Memory B cell (primary cell): ENCODE measurements at regions not wholly inside any gene's neighbourhood (a gene's known extent, or its start where the extent isn't known, plus 50 kb on each side); places are given as distances from the start of the nearest gene placed in this dataset.

ENCODE experiments used
- ATAC-seq: fragments of 150-1000 bp; cut with Tn5 transposase; 2 replicates; pipeline ENCODE4 v1.10.0; 2021; ENCODE audit warnings: low read depth, mild to moderate bottlenecking, moderate library complexity
- DNase-seq, 2 donors: peaks; one replicate each; pipeline ENCODE4 v3.0.0; 2022; ENCODE audit warnings: low spot score in 2 of 2
- H3K27ac Mint-ChIP-seq: one replicate; pipeline ENCODE4 v1.8.0; 2022; ENCODE audit warnings: mild to moderate bottlenecking, moderate library complexity, mixed read lengths
- H3K27me3 Mint-ChIP-seq: one replicate; pipeline ENCODE4 v1.8.0; 2022; ENCODE audit warnings: mixed read lengths
- H3K36me3 Mint-ChIP-seq: one replicate; pipeline ENCODE4 v1.8.0; 2022; ENCODE audit warnings: mild to moderate bottlenecking, mixed read lengths
- H3K4me1 Mint-ChIP-seq: one replicate; pipeline ENCODE4 v1.8.0; 2022; ENCODE audit warnings: mixed read lengths
- H3K4me3 Mint-ChIP-seq: one replicate; pipeline ENCODE4 v1.8.0; 2022; ENCODE audit warnings: mild to moderate bottlenecking, moderate library complexity, mixed read lengths
- H3K9me3 Mint-ChIP-seq: one replicate; pipeline ENCODE4 v1.8.0; 2022; ENCODE audit warnings: mixed read lengths

GRCh38 chr1:184900507-184900906, 73.8 kb downstream of the NIBAN1 start:
- H3K4me3 Mint-ChIP-seq, result no peak overlapping the region

GRCh38 chr1:184896000-184896399, 78.3 kb downstream of the NIBAN1 start:
- H3K27me3 Mint-ChIP-seq, result peaks cover 3% of the 10 kb centered on the region
- H3K36me3 Mint-ChIP-seq, result peaks cover 7% of the 10 kb centered on the region
- DNase-seq (no peak), ATAC-seq (no peak)
- H3K4me1 Mint-ChIP-seq, result peaks cover 8% of the 10 kb centered on the region
- H3K4me3 Mint-ChIP-seq, result no peak overlapping the region
- peaks cover 2% of the 10 kb centered on the region for H3K9me3 Mint-ChIP-seq
- H3K27ac Mint-ChIP-seq, result no peak overlapping the region

More at GRCh38 chr1:184900507-184900906, 73.8 kb downstream of the NIBAN1 start:
- ATAC-seq, result no peak
- no peak for DNase-seq
- H3K36me3 Mint-ChIP-seq, result peaks cover 7% of the 10 kb centered on the region
- peaks cover 5% of the 10 kb centered on the region for H3K4me1 Mint-ChIP-seq
- peaks cover 2% of the 10 kb centered on the region for H3K9me3 Mint-ChIP-seq
- H3K27me3 Mint-ChIP-seq, result peaks cover 3% of the 10 kb centered on the region
- H3K27ac Mint-ChIP-seq, result no peak overlapping the region

GRCh38 chr1:184895086-184895485, 79.2 kb downstream of the NIBAN1 start:
- H3K27me3 Mint-ChIP-seq, result peaks cover 2% of the 10 kb centered on the region
- peaks cover 7% of the 10 kb centered on the region for H3K36me3 Mint-ChIP-seq
- no peak overlapping the region for H3K4me3 Mint-ChIP-seq
- H3K27ac Mint-ChIP-seq, result no peak overlapping the region
- H3K4me1 Mint-ChIP-seq, result peaks cover 13% of the 10 kb centered on the region
- DNase-seq (no peak), ATAC-seq (no peak)
- peaks cover 2% of the 10 kb centered on the region for H3K9me3 Mint-ChIP-seq

- Mint-ChIP-seq H3K27ac (no peak overlapping the region), H3K4me3 (no peak overlapping the region)
Measured at GRCh38 chr1:184893695-184894094, 80.6 kb downstream of the NIBAN1 start.

GRCh38 chr1:184892116-184892515, 82.2 kb downstream of the NIBAN1 start:
- H3K9me3 Mint-ChIP-seq, result no peaks in the 10 kb centered on the region
- no peak overlapping the region for H3K4me3 Mint-ChIP-seq
- H3K27me3 Mint-ChIP-seq, result no peaks in the 10 kb centered on the region
- no peak for ATAC-seq
- H3K27ac Mint-ChIP-seq, result peak overlapping the region; percentile 50
- DNase-seq, result no peak
- peaks cover 13% of the 10 kb centered on the region for H3K4me1 Mint-ChIP-seq
- no peaks in the 10 kb centered on the region for H3K36me3 Mint-ChIP-seq

More at GRCh38 chr1:184893695-184894094, 80.6 kb downstream of the NIBAN1 start:
- peaks cover 2% of the 10 kb centered on the region for H3K27me3 Mint-ChIP-seq
- peaks cover 2% of the 10 kb centered on the region for H3K9me3 Mint-ChIP-seq
- ATAC-seq (no peak), DNase-seq (no peak)
- H3K4me1 Mint-ChIP-seq, result peaks cover 13% of the 10 kb centered on the region
- peaks cover 7% of the 10 kb centered on the region for H3K36me3 Mint-ChIP-seq

- DNase-seq (no peak), ATAC-seq (no peak)
- Mint-ChIP-seq H3K9me3 (no peaks in the 10 kb centered on the region), H3K4me3 (no peak overlapping the region), H3K4me1 (peaks cover 13% of the 10 kb centered on the region), H3K27ac (no peak overlapping the region), H3K36me3 (no peaks in the 10 kb centered on the region), H3K27me3 (no peaks in the 10 kb centered on the region)
Measured at GRCh38 chr1:184891440-184891839, 82.9 kb downstream of the NIBAN1 start.

GRCh38 chr1:184890539-184890973, 83.8 kb downstream of the NIBAN1 start:
- Mint-ChIP-seq H3K9me3 (no peaks in the 10 kb centered on the region), H3K4me1 (peaks cover 13% of the 10 kb centered on the region), H3K27me3 (no peaks in the 10 kb centered on the region), H3K4me3 (no peak overlapping the region), H3K36me3 (no peaks in the 10 kb centered on the region), H3K27ac (peak overlapping the region; percentile 80)
- DNase-seq (no peak), ATAC-seq (no peak)

GRCh38 chr1:184889902-184890301, 84.4 kb downstream of the NIBAN1 start:
- DNase-seq (no peak), ATAC-seq (no peak)
- Mint-ChIP-seq H3K4me3 (no peak overlapping the region), H3K27ac (no peak overlapping the region), H3K4me1 (peaks cover 13% of the 10 kb centered on the region), H3K9me3 (no peaks in the 10 kb centered on the region), H3K36me3 (no peaks in the 10 kb centered on the region), H3K27me3 (no peaks in the 10 kb centered on the region)

GRCh38 chr1:184889166-184889565, 85.1 kb downstream of the NIBAN1 start:
- H3K27me3 Mint-ChIP-seq, result no peaks in the 10 kb centered on the region
- ATAC-seq (no peak), DNase-seq (no peak)
- no peaks in the 10 kb centered on the region for H3K9me3 Mint-ChIP-seq
- no peaks in the 10 kb centered on the region for H3K36me3 Mint-ChIP-seq
- H3K27ac Mint-ChIP-seq, result no peak overlapping the region
- peaks cover 13% of the 10 kb centered on the region for H3K4me1 Mint-ChIP-seq
- H3K4me3 Mint-ChIP-seq, result no peak overlapping the region

GRCh38 chr1:184888505-184888904, 85.8 kb downstream of the NIBAN1 start:
- no peaks in the 10 kb centered on the region for H3K9me3 Mint-ChIP-seq
- peaks cover 13% of the 10 kb centered on the region for H3K4me1 Mint-ChIP-seq
- no peak for ATAC-seq
- no peaks in the 10 kb centered on the region for H3K36me3 Mint-ChIP-seq
- no peak overlapping the region for H3K27ac Mint-ChIP-seq
- DNase-seq, result no peak
- H3K4me3 Mint-ChIP-seq, result no peak overlapping the region
- H3K27me3 Mint-ChIP-seq, result no peaks in the 10 kb centered on the region

- DNase-seq (no peak), ATAC-seq (no peak)
- Mint-ChIP-seq H3K36me3 (no peaks in the 10 kb centered on the region), H3K27ac (no peak overlapping the region), H3K4me3 (no peak overlapping the region), H3K27me3 (peaks cover 1% of the 10 kb centered on the region), H3K4me1 (no peaks in the 10 kb centered on the region), H3K9me3 (no peaks in the 10 kb centered on the region)
Measured at GRCh38 chr1:184882957-184883815, 91.1 kb downstream of the NIBAN1 start.

- no peak for DNase-seq
- ATAC-seq, result no peak
- no peaks in the 10 kb centered on the region for H3K36me3 Mint-ChIP-seq
- H3K9me3 Mint-ChIP-seq, result no peaks in the 10 kb centered on the region
- H3K4me3 Mint-ChIP-seq, result no peak overlapping the region
- H3K27me3 Mint-ChIP-seq, result peaks cover 1% of the 10 kb centered on the region
- H3K4me1 Mint-ChIP-seq, result no peaks in the 10 kb centered on the region
- no peak overlapping the region for H3K27ac Mint-ChIP-seq
Measured at GRCh38 chr1:184881941-184882913, 92.1 kb downstream of the NIBAN1 start.

GRCh38 chr1:184879876-184880557, 94.3 kb downstream of the NIBAN1 start:
- H3K27ac Mint-ChIP-seq, result no peak overlapping the region
- DNase-seq (no peak), ATAC-seq (no peak)
- no peaks in the 10 kb centered on the region for H3K4me1 Mint-ChIP-seq
- H3K36me3 Mint-ChIP-seq, result no peaks in the 10 kb centered on the region
- peaks cover 1% of the 10 kb centered on the region for H3K27me3 Mint-ChIP-seq
- no peak overlapping the region for H3K4me3 Mint-ChIP-seq
- no peaks in the 10 kb centered on the region for H3K9me3 Mint-ChIP-seq
